IPS-18c (cell line): ENCODE measurements at regions not wholly inside any gene's neighbourhood (a gene's known extent, or its start where the extent isn't known, plus 50 kb on each side); places are given as distances from the start of the nearest gene placed in this dataset.

Experiments
- H3K4me3 ChIP-seq: 2 replicates; pipeline ENCODE4 v1.7.0; 2013; ENCODE audit warnings: low read depth, mild to moderate bottlenecking, low read length, moderate library complexity; ENCODE audit not compliant: insufficient read depth
- H3K9me3 ChIP-seq: one replicate; pipeline ENCODE4 v1.6.1; 2013; ENCODE audit warnings: mild to moderate bottlenecking, low read length, moderate library complexity; ENCODE audit not compliant: control insufficient read depth, insufficient read depth

- Histone ChIP-seq H3K9me3 (no peaks in the 10 kb centered on the region), H3K4me3 (no peak overlapping the region)
These were observed 129.9 kb upstream of the HS6ST1 start for GRCh38 chr2:128448331-128449225.

GRCh38 chr2:128449226-128450061, 130.8 kb upstream of the HS6ST1 start:
- no peak overlapping the region for H3K4me3 ChIP-seq
- H3K9me3 ChIP-seq = no peaks in the 10 kb centered on the region

GRCh38 chr2:128450211-128451024, 131.8 kb upstream of the HS6ST1 start:
- no peak overlapping the region for H3K4me3 ChIP-seq

GRCh38 chr2:128451084-128452023, 132.7 kb upstream of the HS6ST1 start:
- H3K4me3 ChIP-seq = no peak overlapping the region
- peaks cover 3% of the 10 kb centered on the region for H3K9me3 ChIP-seq

More at GRCh38 chr2:128450211-128451024, 131.8 kb upstream of the HS6ST1 start:
- H3K9me3 ChIP-seq = peaks cover 3% of the 10 kb centered on the region

- H3K4me3 ChIP-seq = no peak overlapping the region
- peaks cover 3% of the 10 kb centered on the region for H3K9me3 ChIP-seq
These were observed 133.3 kb upstream of the HS6ST1 start for GRCh38 chr2:128452024-128452411.

GRCh38 chr2:128452536-128453530, 134.2 kb upstream of the HS6ST1 start:
- peaks cover 3% of the 10 kb centered on the region for H3K9me3 ChIP-seq
- no peak overlapping the region for H3K4me3 ChIP-seq

- H3K9me3 ChIP-seq = peaks cover 3% of the 10 kb centered on the region
- no peak overlapping the region for H3K4me3 ChIP-seq
These were observed 136.5 kb upstream of the HS6ST1 start for GRCh38 chr2:128454980-128455720.

GRCh38 chr2:128455721-128456050, 137.0 kb upstream of the HS6ST1 start:
- H3K4me3 ChIP-seq = no peak overlapping the region
- H3K9me3 ChIP-seq = peaks cover 3% of the 10 kb centered on the region

GRCh38 chr2:128456281-128456680, 137.6 kb upstream of the HS6ST1 start:
- Histone ChIP-seq H3K4me3 (no peak overlapping the region), H3K9me3 (peaks cover 3% of the 10 kb centered on the region)

GRCh38 chr2:128457006-128457604, 138.4 kb upstream of the HS6ST1 start:
- H3K9me3 ChIP-seq = peaks cover 3% of the 10 kb centered on the region
- no peak overlapping the region for H3K4me3 ChIP-seq

- no peak overlapping the region for H3K4me3 ChIP-seq
- H3K9me3 ChIP-seq = peaks cover 3% of the 10 kb centered on the region
These were observed 139.0 kb upstream of the HS6ST1 start for GRCh38 chr2:128457716-128458115.

- H3K4me3 ChIP-seq = no peak overlapping the region
- peaks cover 3% of the 10 kb centered on the region for H3K9me3 ChIP-seq
These were observed 139.8 kb upstream of the HS6ST1 start for GRCh38 chr2:128458505-128458904.

- Histone ChIP-seq H3K4me3 (no peak overlapping the region), H3K9me3 (peaks cover 5% of the 10 kb centered on the region)
These were observed 145.8 kb upstream of the HS6ST1 start for GRCh38 chr2:128464456-128464855.
